CD4-positive, alpha-beta T cell (primary cell): ENCODE measurements at regions not wholly inside any gene's neighbourhood (a gene's known extent, or its start where the extent isn't known, plus 50 kb on each side); places are given as distances from the start of the nearest gene placed in this dataset.

Experiments
- ATAC-seq: fragments of 200-7000 bp; cut with Tn5 transposase; one replicate; pipeline ENCODE4 v1.10.0; 2022; ENCODE audit warnings: mild to moderate bottlenecking; ENCODE audit not compliant: poor library complexity
- CTCF ChIA-PET: fragments of 350-600 bp; sonication (Branson Sonifier 250); formaldehyde crosslinking; loops from one replicate; lab custom pipeline; 2021; ENCODE audit warnings: antibody characterized with exemption, inconsistent platforms; lab: Charles Lee
- POLR2A ChIA-PET: fragments of 350-600 bp; sonication (Branson Sonifier 250); formaldehyde crosslinking; loops from one replicate; lab custom pipeline; 2021; ENCODE audit warnings: antibody characterized with exemption, inconsistent platforms; lab: Charles Lee
- DNase-seq, 14 experiments: peaks; one replicate each; pipeline ENCODE4 v3.0.0-alpha.2; 2013 to 2020; ENCODE audit warnings: mixed read lengths in 2 of 14
- H3K27ac ChIP-seq, 2 donors: one replicate each; pipeline versions ENCODE4 v1.5.1 to v1.7.0; 2013; ENCODE audit warnings: low read length in 2 of 2, low read depth in 1 of 2, mild to moderate bottlenecking in 1 of 2
- H3K27me3 ChIP-seq, 2 experiments: 1 replicate in 1 of 2; 2 replicates in 1 of 2; pipeline versions ENCODE4 v1.6.1 to v1.7.0; 2013; ENCODE audit warnings: low read length in 2 of 2, control low read depth in 1 of 2, mild to moderate bottlenecking in 1 of 2, moderate library complexity in 1 of 2; ENCODE audit not compliant: insufficient read depth in 2 of 2, control insufficient read depth in 1 of 2
- H3K36me3 ChIP-seq: one replicate; pipeline ENCODE4 v1.6.1; 2013; ENCODE audit warnings: low read length, control low read depth; ENCODE audit not compliant: insufficient read depth
- H3K4me1 ChIP-seq: one replicate; pipeline ENCODE4 v1.6.1; 2013; ENCODE audit warnings: low read length, control low read depth; ENCODE audit not compliant: insufficient read depth
- H3K4me3 ChIP-seq: one replicate; pipeline ENCODE4 v1.5.1; 2013; ENCODE audit warnings: mild to moderate bottlenecking, low read length, moderate library complexity
- H3K9me3 ChIP-seq, 2 experiments: 1 replicate in 1 of 2; 2 replicates in 1 of 2; pipeline versions ENCODE4 v1.6.1 to v1.7.0; 2013; ENCODE audit warnings: low read length in 2 of 2, mild to moderate bottlenecking in 2 of 2, control low read depth in 1 of 2, moderate library complexity in 1 of 2; ENCODE audit not compliant: control insufficient read depth in 1 of 2, insufficient read depth in 1 of 2
- H3K27ac Mint-ChIP-seq: one replicate; pipeline ENCODE4 v1.8.0; 2020; ENCODE audit warnings: mixed read lengths
- H3K27me3 Mint-ChIP-seq: one replicate; pipeline ENCODE4 v1.8.0; 2021; ENCODE audit warnings: mixed read lengths
- H3K36me3 Mint-ChIP-seq: one replicate; pipeline ENCODE4 v1.8.0; 2021; ENCODE audit warnings: low read depth, mixed read lengths
- H3K4me1 Mint-ChIP-seq: one replicate; pipeline ENCODE4 v1.8.0; 2021; ENCODE audit warnings: low read depth, mixed read lengths
- H3K4me3 Mint-ChIP-seq: one replicate; pipeline ENCODE4 v1.8.0; 2020; ENCODE audit warnings: mild to moderate bottlenecking, mixed read lengths
- H3K9me3 Mint-ChIP-seq: one replicate; pipeline ENCODE4 v1.8.0; 2020; ENCODE audit warnings: mixed read lengths
- CTCF ChIP-seq: fragments of 200-600 bp; IDR thresholded peaks from one replicate; pipeline ENCODE4 v1.8.0; 2022; ENCODE audit warnings: antibody characterized with exemption, mild to moderate bottlenecking
- intact Hi-C, 2 experiments: fragments of 100-400 bp; cut with DNase I in 1 of 2; cut with micrococcal nuclease in 1 of 2; formaldehyde crosslinking; loops; one replicate each; pipeline versions ENCODE4 v1.15.1 to v1.9.0; 2023 to 2025; cut with DNase I, micrococcal nuclease

DNA sequence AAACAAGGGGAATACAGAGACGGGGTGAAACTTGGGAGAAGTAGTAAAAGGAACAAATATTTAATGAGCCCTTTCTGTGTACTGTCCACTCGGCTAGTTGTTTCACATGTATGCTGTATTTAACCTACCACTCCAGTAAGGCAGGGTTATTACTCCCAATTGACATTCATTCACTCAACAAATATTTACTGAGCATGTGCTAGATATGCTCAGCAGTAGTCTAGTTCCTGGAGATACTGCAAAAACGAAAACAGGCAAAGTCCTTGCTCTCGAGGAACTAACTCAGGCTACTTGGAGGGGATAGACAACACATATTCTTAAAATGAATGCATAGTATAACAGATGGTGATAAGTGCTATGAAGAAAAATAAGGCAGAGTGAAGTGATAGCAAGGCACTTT lies 207.3 kb downstream of the SS18 start:
- Histone ChIP-seq H3K27me3 (peaks cover 7 to 9% of the 10 kb centered on the region in 2 experiments), H3K27ac (no peak overlapping the region), H3K9me3 (peaks cover 8 to 11% of the 10 kb centered on the region in 2 experiments), H3K36me3 (no peaks in the 10 kb centered on the region), H3K4me1 (no peaks in the 10 kb centered on the region), H3K4me3 (no peak overlapping the region)
- Mint-ChIP-seq H3K4me1 (no peaks in the 10 kb centered on the region), H3K27ac (no peak overlapping the region), H3K27me3 (peaks cover 23% of the 10 kb centered on the region), H3K9me3 (peaks cover 13% of the 10 kb centered on the region), H3K36me3 (no peaks in the 10 kb centered on the region), H3K4me3 (no peak overlapping the region)
- ChIA-PET CTCF (no interaction called here), POLR2A (interaction anchor here (0.7 kb wide), 1 partner anchor 42 kb away, joined by 3 read pairs; no protein-coding TSS in a partner anchor)
- intact Hi-C loops = no loop called here
- no peak for DNase-seq
- no peak for TF ChIP-seq CTCF
- ATAC-seq = no peak

DNA sequence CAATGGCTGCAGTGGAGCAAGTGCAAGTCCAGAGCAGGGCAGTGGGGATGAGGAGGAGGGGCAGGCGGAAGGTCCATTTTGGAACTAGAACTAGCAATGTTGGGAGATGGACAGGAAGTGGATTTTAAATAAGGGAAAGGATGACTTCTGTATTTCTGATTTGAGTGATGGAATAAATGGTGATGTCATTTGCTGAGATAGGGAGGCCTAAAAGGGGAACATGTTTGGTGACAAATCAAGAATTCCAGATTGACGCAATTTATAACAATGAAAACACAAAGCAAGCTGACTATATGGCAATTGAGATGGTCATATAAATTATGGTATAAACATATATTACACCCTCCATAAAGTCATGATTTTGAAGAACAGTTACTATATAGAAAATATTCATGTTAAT lies 209.3 kb downstream of the SS18 start:
- TF ChIP-seq CTCF = no peak
- DNase-seq (no peak), ATAC-seq (no peak)
- intact Hi-C loops = no loop called here
- Mint-ChIP-seq H3K4me3 (no peak overlapping the region), H3K9me3 (peaks cover 3% of the 10 kb centered on the region), H3K36me3 (no peaks in the 10 kb centered on the region), H3K4me1 (no peaks in the 10 kb centered on the region), H3K27ac (no peak overlapping the region), H3K27me3 (peaks cover 35% of the 10 kb centered on the region)
- Histone ChIP-seq H3K36me3 (no peaks in the 10 kb centered on the region), H3K27me3 (peaks cover 7 to 17% of the 10 kb centered on the region in 2 experiments), H3K27ac (no peak overlapping the region), H3K9me3 (peaks cover 7 to 11% of the 10 kb centered on the region in 2 experiments), H3K4me3 (no peak overlapping the region), H3K4me1 (no peaks in the 10 kb centered on the region)
- CTCF ChIA-PET = no interaction called here
- POLR2A ChIA-PET = no interaction called here

- H3K9me3 ChIP-seq = peaks cover under 1 to 8% of the 10 kb centered on the region in 2 experiments
- DNase-seq (no peak), ATAC-seq (no peak)
- H3K36me3 ChIP-seq = no peaks in the 10 kb centered on the region
- TF ChIP-seq CTCF = no peak
- no peak overlapping the region for H3K27ac ChIP-seq
- H3K4me3 Mint-ChIP-seq = no peak overlapping the region
- H3K36me3 Mint-ChIP-seq = no peaks in the 10 kb centered on the region
- ChIA-PET CTCF (no interaction called here), POLR2A (no interaction called here)
- H3K4me3 ChIP-seq = no peak overlapping the region
- no peaks in the 10 kb centered on the region for H3K4me1 ChIP-seq
- H3K4me1 Mint-ChIP-seq = no peaks in the 10 kb centered on the region
- no peak overlapping the region for H3K27ac Mint-ChIP-seq
- H3K27me3 Mint-ChIP-seq = peaks cover 42% of the 10 kb centered on the region
- peaks cover 5 to 17% of the 10 kb centered on the region in 2 experiments for H3K27me3 ChIP-seq
- intact Hi-C loops = no loop called here
- no peaks in the 10 kb centered on the region for H3K9me3 Mint-ChIP-seq
These were observed 210.0 kb downstream of the SS18 start for GRCh38 chr18:25880441-25880840.
